Endodermal cell (in vitro differentiated cells): ENCODE measurements at regions not wholly inside any gene's neighbourhood (a gene's known extent, or its start where the extent isn't known, plus 50 kb on each side); places are given as distances from the start of the nearest gene placed in this dataset.

Experiments
- DNase-seq: peaks from one replicate; pipeline ENCODE4 v3.0.0-alpha.2; 2017
- H3K27ac ChIP-seq: 2 replicates; pipeline ENCODE4 v1.5.1; 2013; ENCODE audit warnings: mild to moderate bottlenecking, low read depth, low read length, moderate library complexity
- H3K27me3 ChIP-seq: 2 replicates; pipeline ENCODE4 v1.6.1; 2013; ENCODE audit warnings: mild to moderate bottlenecking, low read length, moderate library complexity; ENCODE audit not compliant: insufficient read depth, control insufficient read depth, poor library complexity, severe bottlenecking
- H3K36me3 ChIP-seq: 2 replicates; pipeline ENCODE4 v1.7.0; 2013; ENCODE audit warnings: mild to moderate bottlenecking, low read length, moderate library complexity; ENCODE audit not compliant: control insufficient read depth, insufficient read depth
- H3K4me1 ChIP-seq: one replicate; pipeline ENCODE4 v1.7.0; 2013; ENCODE audit warnings: low read length; ENCODE audit not compliant: control insufficient read depth, insufficient read depth
- H3K4me3 ChIP-seq: 2 replicates; pipeline ENCODE4 v1.5.1; 2013; ENCODE audit warnings: mild to moderate bottlenecking, low read length, moderate library complexity
- H3K9ac ChIP-seq: 2 replicates; pipeline ENCODE4 v1.6.1; 2013; ENCODE audit warnings: mild to moderate bottlenecking, low read length, moderate library complexity; ENCODE audit not compliant: poor library complexity, severe bottlenecking; ENCODE audit errors: extremely low read depth
- H3K9me3 ChIP-seq: 2 replicates; pipeline ENCODE4 v1.6.1; 2013; ENCODE audit warnings: mild to moderate bottlenecking, low read length, moderate library complexity; ENCODE audit not compliant: control insufficient read depth
- H3K27ac Mint-ChIP-seq: 2 replicates; pipeline ENCODE4 v1.8.0; 2020; ENCODE audit warnings: mixed read lengths
- H3K27me3 Mint-ChIP-seq: 2 replicates; pipeline ENCODE4 v1.8.0; 2021; ENCODE audit warnings: mild to moderate bottlenecking, mixed read lengths; ENCODE audit not compliant: insufficient read depth
- H3K36me3 Mint-ChIP-seq: 2 replicates; pipeline ENCODE4 v1.8.0; 2020; ENCODE audit warnings: low read depth, mixed read lengths
- H3K4me1 Mint-ChIP-seq: 2 replicates; pipeline ENCODE4 v1.8.0; 2020; ENCODE audit warnings: mixed read lengths
- H3K4me3 Mint-ChIP-seq: 2 replicates; pipeline ENCODE4 v1.8.0; 2020; ENCODE audit warnings: mild to moderate bottlenecking, moderate library complexity, mixed read lengths
- H3K9me3 Mint-ChIP-seq: 2 replicates; pipeline ENCODE4 v1.8.0; 2020; ENCODE audit warnings: mild to moderate bottlenecking, mixed read lengths
- WGBS, 2 experiments: methylation state at CpG; one replicate each; pipeline versions ENCODE4 v1.1.5 to v1.1.7; 2013; ENCODE audit warnings: missing lambda C conversion rate in 2 of 2, mixed read lengths in 1 of 2; ENCODE audit not compliant: insufficient coverage in 1 of 2, insufficient read length in 1 of 2; 5-methylcytosine and 5-hydroxymethylcytosine counted together
- TF ChIP-seq, protein P1 (sequence below): fragments of 200-600 bp; sonication (generic); conservative IDR thresholded peaks from 2 replicates; pipeline ENCODE4 v1.5.0; 2021; ENCODE audit warnings: antibody characterized with exemption, mild to moderate bottlenecking

GRCh38 chr2:6024229-6024628, 332.0 kb downstream of the SOX11 start:
- H3K27ac Mint-ChIP-seq: no peak overlapping the region
- peaks cover 20% of the 10 kb centered on the region for H3K4me1 Mint-ChIP-seq
- Histone ChIP-seq H3K36me3 (no peaks in the 10 kb centered on the region), H3K4me3 (no peak overlapping the region), H3K9ac (no peak overlapping the region), H3K27ac (no peak overlapping the region), H3K9me3 (no peaks in the 10 kb centered on the region), H3K4me1 (peaks cover 2% of the 10 kb centered on the region), H3K27me3 (no peaks in the 10 kb centered on the region)
- 95% methylated on average over 2 of the region's 2 CpGs; no CpG with 5 or more reads in 1 of the 2 experiments for WGBS, 2 experiments
- H3K36me3 Mint-ChIP-seq: no peaks in the 10 kb centered on the region
- H3K27me3 Mint-ChIP-seq: no peaks in the 10 kb centered on the region
- TF ChIP-seq, protein P1, sequence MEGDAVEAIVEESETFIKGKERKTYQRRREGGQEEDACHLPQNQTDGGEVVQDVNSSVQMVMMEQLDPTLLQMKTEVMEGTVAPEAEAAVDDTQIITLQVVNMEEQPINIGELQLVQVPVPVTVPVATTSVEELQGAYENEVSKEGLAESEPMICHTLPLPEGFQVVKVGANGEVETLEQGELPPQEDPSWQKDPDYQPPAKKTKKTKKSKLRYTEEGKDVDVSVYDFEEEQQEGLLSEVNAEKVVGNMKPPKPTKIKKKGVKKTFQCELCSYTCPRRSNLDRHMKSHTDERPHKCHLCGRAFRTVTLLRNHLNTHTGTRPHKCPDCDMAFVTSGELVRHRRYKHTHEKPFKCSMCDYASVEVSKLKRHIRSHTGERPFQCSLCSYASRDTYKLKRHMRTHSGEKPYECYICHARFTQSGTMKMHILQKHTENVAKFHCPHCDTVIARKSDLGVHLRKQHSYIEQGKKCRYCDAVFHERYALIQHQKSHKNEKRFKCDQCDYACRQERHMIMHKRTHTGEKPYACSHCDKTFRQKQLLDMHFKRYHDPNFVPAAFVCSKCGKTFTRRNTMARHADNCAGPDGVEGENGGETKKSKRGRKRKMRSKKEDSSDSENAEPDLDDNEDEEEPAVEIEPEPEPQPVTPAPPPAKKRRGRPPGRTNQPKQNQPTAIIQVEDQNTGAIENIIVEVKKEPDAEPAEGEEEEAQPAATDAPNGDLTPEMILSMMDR: no peak
- DNase-seq: no peak
- no peaks in the 10 kb centered on the region for H3K9me3 Mint-ChIP-seq
- no peak overlapping the region for H3K4me3 Mint-ChIP-seq

GRCh38 chr2:6024784-6025183, 332.6 kb downstream of the SOX11 start:
- H3K9me3 ChIP-seq: no peaks in the 10 kb centered on the region
- no peak for DNase-seq
- no peaks in the 10 kb centered on the region for H3K27me3 ChIP-seq
- H3K27ac Mint-ChIP-seq: no peak overlapping the region
- peaks cover 2% of the 10 kb centered on the region for H3K4me1 ChIP-seq
- H3K4me3 ChIP-seq: no peak overlapping the region
- H3K9me3 Mint-ChIP-seq: no peaks in the 10 kb centered on the region
- TF ChIP-seq, protein P1: no peak
- H3K9ac ChIP-seq: no peak overlapping the region
- whole genome bisulfite sequencing, 2 experiments: 96% methylated on average over 1 of the region's 1 CpG; no CpG with 5 or more reads in 1 of the 2 experiments
- H3K36me3 ChIP-seq: no peaks in the 10 kb centered on the region
- H3K27ac ChIP-seq: no peak overlapping the region
- H3K27me3 Mint-ChIP-seq: no peaks in the 10 kb centered on the region
- H3K4me1 Mint-ChIP-seq: peaks cover 20% of the 10 kb centered on the region
- no peak overlapping the region for H3K4me3 Mint-ChIP-seq
- no peaks in the 10 kb centered on the region for H3K36me3 Mint-ChIP-seq

DNA sequence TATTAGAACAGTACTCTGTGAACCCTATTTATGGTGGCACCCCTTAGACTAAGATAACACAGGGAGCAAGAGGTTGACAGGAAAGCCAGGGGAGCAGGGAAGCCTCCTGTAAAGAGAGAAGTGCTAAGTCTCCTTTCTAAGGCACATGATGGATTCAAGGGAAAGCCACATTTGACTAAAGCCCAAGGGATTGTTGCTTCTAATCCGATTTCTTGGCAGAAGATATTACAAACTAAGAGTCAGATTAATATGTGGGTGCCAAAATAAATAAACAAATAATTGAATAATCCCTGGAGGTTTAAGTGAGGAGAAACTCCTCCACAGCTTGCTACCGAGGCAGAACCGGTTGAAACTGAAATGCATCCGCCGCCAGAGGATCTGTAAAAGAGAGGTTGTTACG, 333.2 kb downstream of the SOX11 start:
- H3K4me1 Mint-ChIP-seq: peaks cover 20% of the 10 kb centered on the region
- Histone ChIP-seq H3K27me3 (no peaks in the 10 kb centered on the region), H3K27ac (no peak overlapping the region), H3K4me3 (no peak overlapping the region), H3K4me1 (peaks cover 2% of the 10 kb centered on the region), H3K9me3 (no peaks in the 10 kb centered on the region), H3K9ac (no peak overlapping the region), H3K36me3 (no peaks in the 10 kb centered on the region)
- H3K27ac Mint-ChIP-seq: no peak overlapping the region
- H3K27me3 Mint-ChIP-seq: peaks cover 2% of the 10 kb centered on the region
- WGBS, 2 experiments: 94 to 100% methylated on average over 4 to 6 of the region's 6 CpGs
- no peaks in the 10 kb centered on the region for H3K36me3 Mint-ChIP-seq
- no peaks in the 10 kb centered on the region for H3K9me3 Mint-ChIP-seq
- TF ChIP-seq, protein P1: no peak
- no peak for DNase-seq
- H3K4me3 Mint-ChIP-seq: no peak overlapping the region
